Heart right ventricle (tissue), 16 donors: ENCODE measurements at regions not wholly inside any gene's neighbourhood (a gene's known extent, or its start where the extent isn't known, plus 50 kb on each side); places are given as distances from the start of the nearest gene placed in this dataset.
"Not testable (repeated sequence)": the region's sequence is repeated elsewhere in the genome, so short reads cannot be mapped to it uniquely, and the experiment has no call there.

ENCODE experiments used
- ATAC-seq, 8 donors: fragments of 200-7000 bp; cut with Tn5 transposase; one replicate each; pipeline ENCODE4 v1.9.1; 2020; ENCODE audit warnings: mild to moderate bottlenecking in 8 of 8, moderate library complexity in 8 of 8, moderate number of reproducible peaks in 1 of 8
- DNase-seq, 2 donors: peaks; one replicate each; pipeline ENCODE4 v3.0.0-alpha.2; 2020
- H3K27ac ChIP-seq, 10 donors: fragments of 200-600 bp; sonication (generic) in 2 of 10; one replicate each; pipeline versions ENCODE4 v1.5.0 to v1.8.0; 2020 to 2022; ENCODE audit warnings: mild to moderate bottlenecking in 3 of 10
- H3K27me3 ChIP-seq, 7 donors: fragments of 200-600 bp; one replicate each; pipeline ENCODE4 v1.8.0; 2021 to 2022; ENCODE audit warnings: mild to moderate bottlenecking in 2 of 7
- H3K36me3 ChIP-seq, 9 donors: fragments of 200-600 bp; sonication (generic) in 1 of 9; one replicate each; pipeline versions ENCODE4 v1.5.0 to v1.8.0; 2020 to 2022; ENCODE audit warnings: mild to moderate bottlenecking in 2 of 9
- H3K4me1 ChIP-seq, 9 donors: fragments of 200-600 bp; sonication (generic) in 1 of 9; one replicate each; pipeline versions ENCODE4 v1.5.0 to v1.8.0; 2020 to 2022; ENCODE audit warnings: mild to moderate bottlenecking in 4 of 9
- H3K4me3 ChIP-seq, 10 donors: fragments of 200-600 bp; sonication (generic) in 2 of 10; one replicate each; pipeline versions ENCODE4 v1.5.0 to v1.8.0; 2020 to 2022; ENCODE audit warnings: mild to moderate bottlenecking in 7 of 10, moderate library complexity in 2 of 10
- H3K9me3 ChIP-seq, 11 donors: fragments of 200-600 bp in 10 of 11; sonication (generic) in 2 of 11; one replicate each; pipeline versions ENCODE4 v1.5.0 to v1.8.0; 2013 to 2022; ENCODE audit warnings: mild to moderate bottlenecking in 2 of 11, control low read depth in 1 of 11, moderate library complexity in 1 of 11
- WGBS, 2 donors: extraction: QIAGEN DNeasy Blood & Tissue Kit; methylation state at CpG; one replicate each; pipeline ENCODE4 v1.1.7; 2013; ENCODE audit warnings: inconsistent platforms in 1 of 2; 5-methylcytosine and 5-hydroxymethylcytosine counted together
- intact Hi-C, 10 donors: fragments of 100-400 bp; cut with DNase I; formaldehyde crosslinking; loops; one replicate each; pipeline versions ENCODE4 v1.11.1 to v1.14.2; 2022
- TF ChIP-seq, protein P1 (sequence below), 9 donors: fragments of 200-600 bp; sonication (generic) in 2 of 9; IDR thresholded peaks; one replicate each; pipeline versions ENCODE4 v1.5.0 to v1.8.0; 2021 to 2022; ENCODE audit warnings: antibody characterized with exemption in 9 of 9, mild to moderate bottlenecking in 5 of 9, moderate library complexity in 1 of 9
- donor health status: Arrhythmogenic right ventricular cardiomyopathy.
- donor health status: ischemic (EF 13 %, LVEDD 7.1; RV severe dilation, severe dysfunction).
- donor health status: healthy with polysubstance abuse.
- donor health status: DM: no; HTN: yes; CAD: no.
- donor health status: DM: no; HTN: no; CAD: no.
- donor health status: ischemic (EF 25% LVEDD 6.9; RV normal size, moderate dysfunction).
- donor health status: ischemic (EF 25% LVEDD 5.7; RV mildly dilated, moderate dysfunction).
- donor health status: healthy.
- donor health status: DM: yes; HTN: yes; CAD: no.
- donor health status: Ischemic cardiomyopathy.
- donor health status: ischemic (EF 35%, LVEDD 5.7; RV mildly dilated, moderate dysfunction).
- donor health status: nonischemic (EF 11% LVEDD 7.7; RV severe dilation, severe dysfunction).
- donor health status: DM: yes; HTN: yes; CAD: no.
- donor health status: PGD.
- donor health status: ischemic (EF 29% LVEDD 5.4; RV normal size, mild dysfunction).
- donor health status: nonischemic (EF 23%, LVEDD 6.1; RV moderate dilation, normal function).

DNA sequence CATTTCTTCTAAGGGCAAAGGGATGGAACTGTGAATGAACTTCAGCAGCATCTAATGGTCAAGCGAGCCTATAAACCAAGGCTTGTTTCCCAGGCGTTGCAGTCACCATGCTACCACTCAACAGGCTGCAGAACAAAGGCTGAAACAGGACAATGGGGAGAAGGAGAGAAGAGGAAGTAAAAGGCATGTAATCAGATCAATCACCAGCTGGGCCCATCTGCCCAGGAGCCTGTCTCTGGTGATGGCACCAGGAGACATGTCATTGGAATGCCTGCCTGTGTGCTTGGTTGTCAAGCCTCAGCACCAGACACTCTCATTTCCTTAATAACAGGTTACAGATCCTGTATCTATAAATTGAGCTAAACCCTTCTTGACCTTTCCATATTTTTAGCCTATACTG is 81.7 kb upstream of the UMPS start:
- Histone ChIP-seq H3K4me1 (peaks cover 0 to 34% (median 9%) of the 10 kb centered on the region in 9 donors), H3K9me3 (no peaks in the 10 kb centered on the region), H3K27me3 (no peaks in the 10 kb centered on the region), H3K4me3 (no peak overlapping the region), H3K36me3 (peaks cover 0 to 47% (median 13%) of the 10 kb centered on the region in 9 donors), H3K27ac (no peak overlapping the region)
- DNase-seq (no peak), ATAC-seq (no peak)
- intact Hi-C loops, result no loop called here
- TF ChIP-seq, protein P1, sequence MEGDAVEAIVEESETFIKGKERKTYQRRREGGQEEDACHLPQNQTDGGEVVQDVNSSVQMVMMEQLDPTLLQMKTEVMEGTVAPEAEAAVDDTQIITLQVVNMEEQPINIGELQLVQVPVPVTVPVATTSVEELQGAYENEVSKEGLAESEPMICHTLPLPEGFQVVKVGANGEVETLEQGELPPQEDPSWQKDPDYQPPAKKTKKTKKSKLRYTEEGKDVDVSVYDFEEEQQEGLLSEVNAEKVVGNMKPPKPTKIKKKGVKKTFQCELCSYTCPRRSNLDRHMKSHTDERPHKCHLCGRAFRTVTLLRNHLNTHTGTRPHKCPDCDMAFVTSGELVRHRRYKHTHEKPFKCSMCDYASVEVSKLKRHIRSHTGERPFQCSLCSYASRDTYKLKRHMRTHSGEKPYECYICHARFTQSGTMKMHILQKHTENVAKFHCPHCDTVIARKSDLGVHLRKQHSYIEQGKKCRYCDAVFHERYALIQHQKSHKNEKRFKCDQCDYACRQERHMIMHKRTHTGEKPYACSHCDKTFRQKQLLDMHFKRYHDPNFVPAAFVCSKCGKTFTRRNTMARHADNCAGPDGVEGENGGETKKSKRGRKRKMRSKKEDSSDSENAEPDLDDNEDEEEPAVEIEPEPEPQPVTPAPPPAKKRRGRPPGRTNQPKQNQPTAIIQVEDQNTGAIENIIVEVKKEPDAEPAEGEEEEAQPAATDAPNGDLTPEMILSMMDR (IDR thresholded peaks at IDR 0.05), result no peak
- 93 to 99% methylated on average over 2 of the region's 2 CpGs for WGBS, 2 donors

DNA sequence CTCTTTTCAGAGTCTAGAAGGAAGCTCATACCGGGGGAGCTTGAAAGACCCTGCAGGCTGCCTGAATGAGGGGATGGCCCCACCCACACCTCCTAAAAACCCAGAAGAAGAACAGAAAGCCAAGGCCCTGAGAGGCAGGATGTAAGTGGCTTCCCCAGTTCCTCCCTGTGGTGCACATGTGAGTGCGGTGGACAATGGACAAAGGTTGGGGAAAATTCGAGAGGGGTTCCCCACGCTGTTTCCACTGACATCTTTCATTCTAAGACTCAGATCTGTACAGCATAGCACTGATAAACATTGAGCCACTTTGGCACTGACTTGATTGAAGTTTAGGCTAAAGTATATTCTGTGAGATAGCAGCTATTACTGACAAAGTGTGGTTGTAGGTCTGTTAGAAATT is 79.5 kb upstream of the UMPS start:
- TF ChIP-seq, protein P1 (IDR thresholded peaks at IDR 0.05), result no peak
- no peaks in the 10 kb centered on the region for H3K27me3 ChIP-seq
- H3K27ac ChIP-seq, result no peak overlapping the region
- no peaks in the 10 kb centered on the region for H3K9me3 ChIP-seq
- 69 to 72% methylated on average over 4 of the region's 4 CpGs for whole genome bisulfite sequencing, 2 donors
- no peak for ATAC-seq
- H3K4me3 ChIP-seq, result no peak overlapping the region
- DNase-seq, result no peak
- intact Hi-C loops, result no loop called here
- H3K36me3 ChIP-seq, result peaks cover 0 to 63% (median 20%) of the 10 kb centered on the region in 9 donors
- peaks cover 4 to 56% (median 24%) of the 10 kb centered on the region in 9 donors for H3K4me1 ChIP-seq

DNA sequence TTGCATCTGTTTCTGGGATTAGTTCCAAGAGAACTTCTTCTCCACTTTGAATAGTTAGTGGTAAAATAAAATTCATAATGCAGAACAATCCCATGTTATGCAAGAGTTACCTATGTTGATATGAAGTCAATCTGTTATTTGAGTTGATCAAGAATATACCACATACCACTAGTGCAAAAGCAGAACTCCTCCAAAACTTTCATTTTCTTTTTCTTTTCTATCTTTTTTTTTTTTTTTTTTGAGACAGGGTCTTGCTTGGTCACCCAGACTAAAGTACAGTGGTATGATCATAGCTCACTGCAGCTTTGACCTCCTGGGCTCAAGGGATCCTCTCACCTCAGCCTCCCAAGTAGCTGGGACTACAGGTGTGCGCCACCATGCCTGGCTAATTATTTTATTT is 78.8 kb upstream of the UMPS start:
- DNase-seq, ATAC-seq, H3K27ac ChIP-seq, intact Hi-C loops, H3K4me3 ChIP-seq, H3K9me3 ChIP-seq, H3K27me3 ChIP-seq: not testable (repeated sequence)
- WGBS, 2 donors, result 98 to 100% methylated on average over 1 of the region's 1 CpG
- H3K4me1 ChIP-seq, result peaks cover 4 to 57% (median 24%) of the 10 kb centered on the region in 9 donors
- peaks cover 0 to 70% (median 23%) of the 10 kb centered on the region in 9 donors for H3K36me3 ChIP-seq

DNA sequence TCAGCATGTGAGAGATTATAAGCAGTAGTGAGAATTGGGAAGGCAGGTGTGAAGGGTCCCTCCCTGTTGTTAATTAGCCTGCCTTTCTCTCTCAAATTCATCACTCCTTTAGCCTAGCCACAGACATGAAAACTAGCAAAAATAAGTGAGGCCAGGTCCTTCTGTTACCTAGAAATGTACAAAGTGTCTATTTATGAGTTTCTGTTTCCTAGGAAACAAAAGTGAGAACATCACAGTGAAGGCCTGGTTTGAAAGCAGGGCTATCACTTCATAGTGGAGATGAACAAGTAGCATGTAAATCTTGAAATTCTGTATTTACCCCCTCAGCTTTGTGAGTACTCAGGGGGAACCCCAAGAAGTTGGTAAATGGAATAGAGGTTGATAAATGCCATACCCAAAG is 78.2 kb upstream of the UMPS start:
- intact Hi-C loops, result no loop called here
- DNase-seq (no peak), ATAC-seq (no peak)
- Histone ChIP-seq H3K27me3 (no peaks in the 10 kb centered on the region), H3K27ac (peak overlapping the region in 4 of 10 donors; percentile 9 to 82 (median 79)), H3K4me3 (no peak overlapping the region), H3K36me3 (peaks cover 0 to 74% (median 23%) of the 10 kb centered on the region in 9 donors), H3K4me1 (peaks cover 4 to 57% (median 24%) of the 10 kb centered on the region in 9 donors), H3K9me3 (no peaks in the 10 kb centered on the region)
- TF ChIP-seq, protein P1 (IDR thresholded peaks at IDR 0.05), result no peak

DNA sequence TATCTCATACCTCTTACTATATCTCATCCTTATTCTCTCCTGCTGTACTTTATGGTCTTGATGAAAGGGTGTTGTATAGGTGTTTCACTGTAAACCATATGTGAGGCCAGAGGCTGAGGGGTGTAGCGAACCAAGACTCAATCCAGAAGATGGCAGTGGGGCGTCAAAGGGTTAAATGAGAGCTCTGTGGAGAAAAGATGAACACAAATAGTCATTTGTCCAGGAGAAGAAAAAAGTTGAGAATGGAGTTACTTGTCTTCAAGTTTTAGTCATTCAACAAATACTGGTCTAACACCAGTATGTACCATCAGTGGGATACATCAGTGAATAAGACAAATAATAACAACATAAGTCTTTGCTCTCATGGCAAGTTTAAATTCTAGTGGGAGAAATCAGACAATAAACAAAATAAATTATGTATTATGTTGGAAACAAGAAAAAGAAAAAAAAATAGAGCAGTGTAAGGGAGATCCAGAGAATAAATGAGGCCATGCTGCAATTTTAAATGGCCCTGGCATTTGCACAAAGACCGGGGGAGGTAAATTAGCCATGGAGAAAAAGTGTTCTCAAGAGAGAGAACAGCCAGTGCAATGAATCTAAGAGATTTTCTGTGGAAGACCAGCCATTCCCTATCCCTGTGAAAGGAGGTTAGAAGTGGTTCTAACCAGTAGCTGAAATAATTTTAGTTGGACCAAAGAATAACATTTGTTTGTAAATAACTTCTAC is 77.0 kb upstream of the UMPS start:
- H3K4me1 ChIP-seq, result peaks cover 4 to 57% (median 24%) of the 10 kb centered on the region in 9 donors
- H3K27me3 ChIP-seq, result no peaks in the 10 kb centered on the region
- TF ChIP-seq, protein P1 (IDR thresholded peaks at IDR 0.05), result no peak
- 69 to 82% methylated on average over 3 of the region's 3 CpGs for WGBS, 2 donors
- intact Hi-C loops, result no loop called here
- ATAC-seq (peak in 1 of 8 donors; percentile 14), DNase-seq (no peak)
- H3K27ac ChIP-seq, result peak overlapping the region in 9 of 10 donors; percentile 21 to 85 (median 78)
- peaks cover 0 to 80% (median 30%) of the 10 kb centered on the region in 9 donors for H3K36me3 ChIP-seq
- no peak overlapping the region for H3K4me3 ChIP-seq
- H3K9me3 ChIP-seq, result no peaks in the 10 kb centered on the region
